ACC112 (cell line): ENCODE measurements at regions not wholly inside any gene's neighbourhood (a gene's known extent, or its start where the extent isn't known, plus 50 kb on each side); places are given as distances from the start of the nearest gene placed in this dataset.
"Not testable (repeated sequence)": the region's sequence is repeated elsewhere in the genome, so short reads cannot be mapped to it uniquely, and the experiment has no call there.

Experiments used
- H2AFZ ChIP-seq: fragments of 200-600 bp; sonication (generic); one replicate; pipeline ENCODE4 v1.6.0; 2017; ENCODE audit warnings: antibody characterized with exemption, low read length; ENCODE audit not compliant: unreplicated experiment
- H3K27ac ChIP-seq: fragments of 200-600 bp; sonication (generic); 2 replicates; pipeline ENCODE4 v1.5.1; 2014; ENCODE audit warnings: low read depth, mild to moderate bottlenecking, antibody characterized with exemption, low read length, moderate library complexity
- H3K27me3 ChIP-seq: fragments of 200-600 bp; sonication (generic); 2 replicates; pipeline ENCODE4 v1.6.1; 2014; ENCODE audit warnings: mild to moderate bottlenecking, antibody characterized with exemption, low read length, moderate library complexity, mixed read lengths; ENCODE audit not compliant: insufficient read depth
- H3K36me3 ChIP-seq: fragments of 200-600 bp; sonication (generic); 2 replicates; pipeline ENCODE4 v1.6.1; 2016; ENCODE audit warnings: mild to moderate bottlenecking, antibody characterized with exemption, low read length, moderate library complexity, mixed read lengths; ENCODE audit not compliant: insufficient read depth
- H3K4me1 ChIP-seq: fragments of 200-600 bp; sonication (generic); one replicate; pipeline ENCODE4 v1.6.1; 2016; ENCODE audit warnings: low read length, mixed read lengths; ENCODE audit not compliant: insufficient read depth, unreplicated experiment, control insufficient read depth
- H3K4me3 ChIP-seq: fragments of 200-600 bp; sonication (generic); 2 replicates; pipeline ENCODE4 v1.5.1; 2014; ENCODE audit warnings: mild to moderate bottlenecking, low read depth, low read length
- H3K79me2 ChIP-seq: fragments of 200-600 bp; sonication (generic); one replicate; pipeline ENCODE4 v1.6.0; 2016; ENCODE audit warnings: low read length; ENCODE audit not compliant: control insufficient read depth, unreplicated experiment, insufficient read depth

GRCh38 chr11:96967616-96968015 lies 577.8 kb downstream of the JRKL start:
- H3K27me3 ChIP-seq = no peaks in the 10 kb centered on the region
- no peaks in the 10 kb centered on the region for H3K36me3 ChIP-seq
- no peak overlapping the region for H3K27ac ChIP-seq
- H3K79me2 ChIP-seq = no peaks in the 10 kb centered on the region
- H3K4me3 ChIP-seq = no peak overlapping the region
- H3K4me1 ChIP-seq = no peaks in the 10 kb centered on the region
- no peak overlapping the region for H2AFZ ChIP-seq

- no peak overlapping the region for H2AFZ ChIP-seq
- H3K36me3 ChIP-seq = no peaks in the 10 kb centered on the region
- no peaks in the 10 kb centered on the region for H3K4me1 ChIP-seq
- H3K4me3 ChIP-seq = no peak overlapping the region
- no peaks in the 10 kb centered on the region for H3K27me3 ChIP-seq
- H3K79me2 ChIP-seq = no peaks in the 10 kb centered on the region
- H3K27ac ChIP-seq = no peak overlapping the region
These were observed 579.4 kb downstream of the JRKL start for GRCh38 chr11:96969251-96969650.

GRCh38 chr11:96978751-96979150 lies 588.9 kb downstream of the JRKL start:
- H2AFZ ChIP-seq = no peak overlapping the region
- no peaks in the 10 kb centered on the region for H3K36me3 ChIP-seq
- no peaks in the 10 kb centered on the region for H3K79me2 ChIP-seq
- H3K4me3 ChIP-seq = no peak overlapping the region
- H3K27ac ChIP-seq = no peak overlapping the region
- H3K4me1 ChIP-seq = no peaks in the 10 kb centered on the region
- no peaks in the 10 kb centered on the region for H3K27me3 ChIP-seq

- Histone ChIP-seq H3K4me3 (no peak overlapping the region), H3K79me2 (no peaks in the 10 kb centered on the region)
These were observed 596.7 kb downstream of the JRKL start for GRCh38 chr11:96986516-96986915.

GRCh38 chr11:96990914-96991313 lies 601.1 kb downstream of the JRKL start:
- H3K79me2 ChIP-seq = no peaks in the 10 kb centered on the region
- no peaks in the 10 kb centered on the region for H3K27me3 ChIP-seq
- no peaks in the 10 kb centered on the region for H3K4me1 ChIP-seq
- no peak overlapping the region for H3K27ac ChIP-seq
- H2AFZ ChIP-seq = no peak overlapping the region
- H3K36me3 ChIP-seq = no peaks in the 10 kb centered on the region
- no peak overlapping the region for H3K4me3 ChIP-seq

More at GRCh38 chr11:96986516-96986915, 596.7 kb downstream of the JRKL start:
- no peaks in the 10 kb centered on the region for H3K36me3 ChIP-seq
- H3K27ac ChIP-seq = no peak overlapping the region
- no peaks in the 10 kb centered on the region for H3K27me3 ChIP-seq
- no peak overlapping the region for H2AFZ ChIP-seq
- H3K4me1 ChIP-seq = no peaks in the 10 kb centered on the region

- no peaks in the 10 kb centered on the region for H3K27me3 ChIP-seq
- no peak overlapping the region for H3K4me3 ChIP-seq
- H2AFZ ChIP-seq = no peak overlapping the region
- no peaks in the 10 kb centered on the region for H3K36me3 ChIP-seq
- H3K4me1 ChIP-seq = no peaks in the 10 kb centered on the region
- H3K27ac ChIP-seq = no peak overlapping the region
- H3K79me2 ChIP-seq = no peaks in the 10 kb centered on the region
These were observed 610.7 kb downstream of the JRKL start for GRCh38 chr11:97000481-97000880.

- Histone ChIP-seq H3K79me2 (no peaks in the 10 kb centered on the region), H2AFZ (no peak overlapping the region), H3K4me3 (no peak overlapping the region), H3K36me3 (no peaks in the 10 kb centered on the region), H3K27ac (no peak overlapping the region), H3K27me3 (no peaks in the 10 kb centered on the region), H3K4me1 (no peaks in the 10 kb centered on the region)
These were observed 617.5 kb downstream of the JRKL start for GRCh38 chr11:97007283-97007682.

GRCh38 chr11:97009613-97010012 lies 619.8 kb downstream of the JRKL start:
- Histone ChIP-seq H3K4me3 (no peak overlapping the region), H3K36me3 (no peaks in the 10 kb centered on the region), H3K27me3 (no peaks in the 10 kb centered on the region), H3K79me2 (no peaks in the 10 kb centered on the region), H2AFZ (no peak overlapping the region), H3K27ac (no peak overlapping the region), H3K4me1 (no peaks in the 10 kb centered on the region)

- H3K4me1 ChIP-seq, H3K27me3 ChIP-seq, H3K36me3 ChIP-seq, H3K79me2 ChIP-seq, H3K27ac ChIP-seq, H2AFZ ChIP-seq, H3K4me3 ChIP-seq: not testable (repeated sequence)
These were observed 621.2 kb downstream of the JRKL start for GRCh38 chr11:97010997-97011396.

GRCh38 chr11:97015327-97015726 lies 625.5 kb downstream of the JRKL start:
- Histone ChIP-seq H3K79me2 (no peaks in the 10 kb centered on the region), H3K36me3 (no peaks in the 10 kb centered on the region), H3K4me1 (no peaks in the 10 kb centered on the region), H2AFZ (no peak overlapping the region), H3K27ac (no peak overlapping the region), H3K4me3 (no peak overlapping the region), H3K27me3 (no peaks in the 10 kb centered on the region)

- no peaks in the 10 kb centered on the region for H3K79me2 ChIP-seq
- no peak overlapping the region for H3K27ac ChIP-seq
- H3K4me1 ChIP-seq = no peaks in the 10 kb centered on the region
- no peak overlapping the region for H2AFZ ChIP-seq
- no peaks in the 10 kb centered on the region for H3K36me3 ChIP-seq
- H3K27me3 ChIP-seq = no peaks in the 10 kb centered on the region
- no peak overlapping the region for H3K4me3 ChIP-seq
These were observed 629.5 kb downstream of the JRKL start for GRCh38 chr11:97019305-97019704.
